Endothelial cell (in vitro differentiated cells): ENCODE measurements at regions not wholly inside any gene's neighbourhood (a gene's known extent, or its start where the extent isn't known, plus 50 kb on each side); places are given as distances from the start of the nearest gene placed in this dataset.

ENCODE experiments used
- DNase-seq: peaks from one replicate; pipeline ENCODE4 v3.0.0; 2021; ENCODE audit warnings: low spot score
- H3K27ac Mint-ChIP-seq: one replicate; pipeline ENCODE4 v1.8.0; 2021; ENCODE audit warnings: mixed read lengths, inconsistent platforms; ENCODE audit not compliant: unreplicated experiment
- H3K27me3 Mint-ChIP-seq: one replicate; pipeline ENCODE4 v1.8.0; 2021; ENCODE audit warnings: mild to moderate bottlenecking, moderate library complexity, mixed read lengths, inconsistent platforms; ENCODE audit not compliant: unreplicated experiment
- H3K36me3 Mint-ChIP-seq: one replicate; pipeline ENCODE4 v1.8.0; 2021; ENCODE audit warnings: mild to moderate bottlenecking, low read depth, mixed read lengths, inconsistent platforms; ENCODE audit not compliant: unreplicated experiment
- H3K4me1 Mint-ChIP-seq: one replicate; pipeline ENCODE4 v1.8.0; 2021; ENCODE audit warnings: mild to moderate bottlenecking, mixed read lengths, inconsistent platforms; ENCODE audit not compliant: unreplicated experiment
- H3K4me3 Mint-ChIP-seq: one replicate; pipeline ENCODE4 v1.8.0; 2021; ENCODE audit warnings: mild to moderate bottlenecking, mixed read lengths, inconsistent platforms; ENCODE audit not compliant: unreplicated experiment
- H3K9me3 Mint-ChIP-seq: one replicate; pipeline ENCODE4 v1.8.0; 2021; ENCODE audit warnings: mixed read lengths, inconsistent platforms; ENCODE audit not compliant: unreplicated experiment
- CTCF ChIP-seq: fragments of 200-600 bp; sonication (generic); IDR thresholded peaks from one replicate; pipeline ENCODE4 v1.5.0; 2021; ENCODE audit warnings: antibody characterized with exemption; ENCODE audit not compliant: unreplicated experiment

- Mint-ChIP-seq H3K9me3 (no peaks in the 10 kb centered on the region), H3K27me3 (peaks cover 1% of the 10 kb centered on the region), H3K36me3 (no peaks in the 10 kb centered on the region), H3K27ac (no peak overlapping the region), H3K4me1 (peaks cover 4% of the 10 kb centered on the region), H3K4me3 (no peak overlapping the region)
- no peak for DNase-seq
- TF ChIP-seq CTCF, result no peak
Observed at GRCh38 chr12:91507754-91508153, 325.1 kb upstream of the DCN start.

DNA sequence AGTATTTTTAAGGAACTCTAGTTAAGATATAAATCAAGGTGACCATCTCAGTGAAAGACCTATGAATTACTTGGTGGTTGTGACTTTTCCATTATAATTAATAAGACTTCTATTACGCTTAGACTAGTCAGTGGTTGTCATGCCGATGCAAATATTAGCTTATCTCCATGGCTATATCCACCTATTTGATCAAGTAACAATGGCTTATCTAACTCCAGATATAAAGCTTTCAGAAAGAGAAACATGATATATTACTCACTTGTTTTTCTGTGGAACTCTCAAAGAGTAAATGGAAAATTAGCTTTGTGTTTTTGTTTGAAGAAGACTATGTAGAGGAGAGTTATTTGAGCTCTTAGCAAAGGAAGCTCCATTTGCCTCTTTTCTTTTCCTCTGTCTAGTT is 323.8 kb upstream of the DCN start:
- no peak overlapping the region for H3K4me3 Mint-ChIP-seq
- H3K27me3 Mint-ChIP-seq, result peaks cover 1% of the 10 kb centered on the region
- H3K4me1 Mint-ChIP-seq, result peaks cover 4% of the 10 kb centered on the region
- no peaks in the 10 kb centered on the region for H3K9me3 Mint-ChIP-seq
- no peaks in the 10 kb centered on the region for H3K36me3 Mint-ChIP-seq
- no peak overlapping the region for H3K27ac Mint-ChIP-seq
- DNase-seq, result no peak
- no peak for TF ChIP-seq CTCF

GRCh38 chr12:91505006-91505405 is 322.4 kb upstream of the DCN start:
- no peaks in the 10 kb centered on the region for H3K9me3 Mint-ChIP-seq
- no peak for TF ChIP-seq CTCF
- H3K27ac Mint-ChIP-seq, result no peak overlapping the region
- no peak overlapping the region for H3K4me3 Mint-ChIP-seq
- DNase-seq, result no peak
- no peaks in the 10 kb centered on the region for H3K36me3 Mint-ChIP-seq
- peaks cover 4% of the 10 kb centered on the region for H3K4me1 Mint-ChIP-seq
- peaks cover under 1% of the 10 kb centered on the region for H3K27me3 Mint-ChIP-seq

- H3K27ac Mint-ChIP-seq, result no peak overlapping the region
- H3K27me3 Mint-ChIP-seq, result no peaks in the 10 kb centered on the region
Observed at GRCh38 chr12:91502208-91502607, 319.6 kb upstream of the DCN start.

GRCh38 chr12:91496337-91496736 is 313.7 kb upstream of the DCN start:
- Mint-ChIP-seq H3K27ac (no peak overlapping the region), H3K27me3 (no peaks in the 10 kb centered on the region), H3K4me1 (peaks cover 3% of the 10 kb centered on the region), H3K36me3 (no peaks in the 10 kb centered on the region), H3K9me3 (no peaks in the 10 kb centered on the region), H3K4me3 (no peak overlapping the region)
- DNase-seq, result no peak
- no peak for TF ChIP-seq CTCF

More at GRCh38 chr12:91502208-91502607, 319.6 kb upstream of the DCN start:
- Mint-ChIP-seq H3K36me3 (no peaks in the 10 kb centered on the region), H3K4me3 (no peak overlapping the region), H3K9me3 (no peaks in the 10 kb centered on the region), H3K4me1 (peaks cover 4% of the 10 kb centered on the region)
- TF ChIP-seq CTCF, result no peak
- no peak for DNase-seq
